Gastrocnemius medialis (tissue), 4 donors: ENCODE measurements at regions not wholly inside any gene's neighbourhood (a gene's known extent, or its start where the extent isn't known, plus 50 kb on each side); places are given as distances from the start of the nearest gene placed in this dataset.
A peak's percentile ranks its signal among the peaks of the same experiment; 100 is the strongest.

Experiments used
- ATAC-seq, 2 donors: fragments of 150-250 bp; one replicate each; pipeline ENCODE4 v1.9.1; 2016
- DNase-seq, 2 donors: peaks; one replicate each; pipeline ENCODE4 v3.0.0-alpha.2; 2019
- H3K27ac ChIP-seq, 4 donors: fragments of 200-600 bp; sonication (generic); 1 replicate in 1 of 4; 2 replicates in 3 of 4; pipeline ENCODE4 v1.5.1; 2016 to 2018; ENCODE audit warnings: mild to moderate bottlenecking in 2 of 4, moderate library complexity in 1 of 4
- H3K27me3 ChIP-seq, 3 donors: fragments of 200-600 bp; sonication (generic) in 2 of 3; 1 replicate in 1 of 3; 2 replicates in 2 of 3; pipeline versions ENCODE4 v1.5.1 to v1.6.0; 2016 to 2019; ENCODE audit warnings: mild to moderate bottlenecking in 1 of 3, moderate library complexity in 1 of 3
- H3K36me3 ChIP-seq, 2 donors: fragments of 200-600 bp; sonication (generic) in 1 of 2; one replicate each; pipeline ENCODE4 v1.5.1; 2017 to 2018
- H3K4me1 ChIP-seq, 2 donors: fragments of 200-600 bp; sonication (generic) in 1 of 2; one replicate each; pipeline ENCODE4 v1.5.1; 2016 to 2017; ENCODE audit warnings: mild to moderate bottlenecking in 2 of 2
- H3K4me3 ChIP-seq, 4 donors: fragments of 200-600 bp; sonication (generic) in 3 of 4; 1 replicate in 1 of 4; 2 replicates in 3 of 4; pipeline ENCODE4 v1.5.1; 2016 to 2019; ENCODE audit warnings: mild to moderate bottlenecking in 2 of 4
- H3K9me3 ChIP-seq, 3 donors: fragments of 200-600 bp; sonication (generic) in 2 of 3; 1 replicate in 1 of 3; 2 replicates in 2 of 3; pipeline ENCODE4 v1.5.1; 2016 to 2019
- POLR2A ChIP-seq, 2 donors: fragments of 450-650 bp; IDR thresholded peaks; one replicate each; pipeline ENCODE4 v1.6.1; 2017; ENCODE audit warnings: antibody characterized with exemption in 2 of 2, mild to moderate bottlenecking in 2 of 2, moderate library complexity in 2 of 2
- in situ Hi-C, 4 donors: fragments of 200-750 bp; cut with MboI; loops; one replicate each; pipeline versions ENCODE4 v1.15.0 to v1.8.0; 2017; ENCODE audit warnings: low sequenced_read_pairs in 4 of 4
- intact Hi-C: fragments of 100-400 bp; cut with DNase I; formaldehyde crosslinking; loops from one replicate; pipeline ENCODE4 v1.15.1; 2023; ENCODE audit warnings: low total_unique reads
- TF ChIP-seq, protein P1 (sequence below), 5 experiments: fragments of 450-650 bp in 3 of 5; fragments of 200-600 bp in 2 of 5; sonication (generic) in 2 of 5; IDR thresholded peaks in 4 of 5; conservative IDR thresholded peaks in 1 of 5; 1 replicate in 4 of 5; 2 replicates in 1 of 5; pipeline ENCODE4 v1.5.1; 2016 to 2019; ENCODE audit warnings: antibody characterized with exemption in 5 of 5, mild to moderate bottlenecking in 3 of 5, moderate library complexity in 3 of 5

DNA sequence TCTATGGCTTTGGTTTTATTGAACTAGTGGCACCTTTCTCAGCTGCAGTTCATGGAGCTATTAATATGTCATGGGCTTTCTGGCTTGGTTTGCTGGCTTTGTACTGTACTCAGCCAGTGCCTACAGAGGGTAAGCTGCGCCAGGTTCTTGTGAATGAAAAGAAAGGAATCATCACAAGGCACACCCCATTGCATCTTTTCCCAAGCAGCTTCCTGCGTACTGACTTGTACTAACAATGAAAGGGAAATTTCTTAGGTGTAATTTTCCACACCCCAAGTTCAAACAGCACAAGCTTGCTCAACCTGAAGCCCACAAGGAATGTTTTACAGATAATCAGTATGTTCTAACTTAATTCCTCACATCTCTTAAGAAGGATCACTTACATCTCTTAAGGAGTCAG lies 78.0 kb upstream of the TNFSF18 start:
- Histone ChIP-seq H3K27me3 (no peaks in the 10 kb centered on the region), H3K4me1 (no peaks in the 10 kb centered on the region), H3K27ac (no peak overlapping the region), H3K4me3 (no peak overlapping the region), H3K36me3 (no peaks in the 10 kb centered on the region), H3K9me3 (no peaks in the 10 kb centered on the region)
- in situ Hi-C loops (no loop called here), intact Hi-C loops (loop anchor here (10.0 kb wide), 1 partner anchor 194 kb away; no protein-coding TSS in a partner anchor)
- TF ChIP-seq POLR2A (IDR thresholded peaks at IDR 0.05): no peak
- TF ChIP-seq, protein P1, sequence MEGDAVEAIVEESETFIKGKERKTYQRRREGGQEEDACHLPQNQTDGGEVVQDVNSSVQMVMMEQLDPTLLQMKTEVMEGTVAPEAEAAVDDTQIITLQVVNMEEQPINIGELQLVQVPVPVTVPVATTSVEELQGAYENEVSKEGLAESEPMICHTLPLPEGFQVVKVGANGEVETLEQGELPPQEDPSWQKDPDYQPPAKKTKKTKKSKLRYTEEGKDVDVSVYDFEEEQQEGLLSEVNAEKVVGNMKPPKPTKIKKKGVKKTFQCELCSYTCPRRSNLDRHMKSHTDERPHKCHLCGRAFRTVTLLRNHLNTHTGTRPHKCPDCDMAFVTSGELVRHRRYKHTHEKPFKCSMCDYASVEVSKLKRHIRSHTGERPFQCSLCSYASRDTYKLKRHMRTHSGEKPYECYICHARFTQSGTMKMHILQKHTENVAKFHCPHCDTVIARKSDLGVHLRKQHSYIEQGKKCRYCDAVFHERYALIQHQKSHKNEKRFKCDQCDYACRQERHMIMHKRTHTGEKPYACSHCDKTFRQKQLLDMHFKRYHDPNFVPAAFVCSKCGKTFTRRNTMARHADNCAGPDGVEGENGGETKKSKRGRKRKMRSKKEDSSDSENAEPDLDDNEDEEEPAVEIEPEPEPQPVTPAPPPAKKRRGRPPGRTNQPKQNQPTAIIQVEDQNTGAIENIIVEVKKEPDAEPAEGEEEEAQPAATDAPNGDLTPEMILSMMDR (IDR thresholded peaks at IDR 0.05 in 4 of 5, conservative IDR thresholded peaks at IDR 0.05 in 1 of 5): no peak
- ATAC-seq (no peak), DNase-seq (no peak)

DNA sequence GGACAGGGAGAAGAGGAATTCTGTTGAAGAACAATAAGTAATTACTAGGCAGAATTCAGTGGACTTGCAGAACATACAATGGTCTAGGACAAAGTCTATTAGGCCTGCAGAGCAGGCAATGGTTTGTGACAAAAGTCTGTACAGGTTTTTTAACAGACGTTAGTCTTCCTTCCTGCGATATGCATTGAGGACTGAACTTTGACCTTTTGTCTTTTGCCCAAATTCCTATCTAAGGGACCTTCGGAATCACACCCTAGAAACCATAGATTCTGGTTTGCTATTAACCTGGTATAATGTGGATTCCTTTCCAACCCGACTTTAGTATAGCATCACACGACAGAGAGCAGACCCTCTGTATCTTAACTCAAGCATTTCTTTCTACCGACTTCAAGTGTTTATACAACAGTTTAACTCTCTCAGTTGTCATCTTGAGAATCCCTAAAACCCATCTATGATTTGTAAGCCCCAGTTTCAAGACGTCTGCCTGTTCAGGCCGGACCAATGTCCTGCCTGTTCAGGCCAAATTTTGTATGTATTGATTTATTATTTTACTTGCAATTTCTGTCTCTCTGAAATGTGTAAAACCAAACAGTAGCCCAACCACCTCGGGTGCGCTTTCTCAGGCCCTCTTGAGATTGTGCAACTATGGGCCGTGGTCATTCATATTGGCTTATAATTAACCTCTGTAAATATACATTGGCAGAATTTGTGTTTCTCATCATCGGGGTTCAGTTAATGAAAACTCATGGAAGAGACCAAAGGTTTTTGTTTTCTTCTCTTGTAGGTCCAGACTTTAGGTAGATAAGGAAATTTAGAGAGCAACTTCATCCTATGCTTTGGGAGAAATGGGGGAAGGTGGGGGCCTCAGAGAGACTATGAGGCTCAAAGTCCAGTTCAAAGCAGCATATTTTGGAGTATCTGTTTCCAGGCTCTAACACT lies 76.9 kb upstream of the TNFSF18 start:
- DNase-seq (no peak), ATAC-seq (no peak)
- no peaks in the 10 kb centered on the region for H3K27me3 ChIP-seq
- no peaks in the 10 kb centered on the region for H3K36me3 ChIP-seq
- no peak for TF ChIP-seq POLR2A (IDR thresholded peaks at IDR 0.05)
- TF ChIP-seq, protein P1 (IDR thresholded peaks at IDR 0.05 in 4 of 5, conservative IDR thresholded peaks at IDR 0.05 in 1 of 5): no peak
- in situ Hi-C loops: no loop called here
- no peak overlapping the region for H3K4me3 ChIP-seq
- intact Hi-C loops: loop anchor here (10.0 kb wide), 1 partner anchor 193 kb away; no protein-coding TSS in a partner anchor
- peaks cover under 1 to 1% of the 10 kb centered on the region in 2 donors for H3K4me1 ChIP-seq
- no peak overlapping the region for H3K27ac ChIP-seq
- no peaks in the 10 kb centered on the region for H3K9me3 ChIP-seq

DNA sequence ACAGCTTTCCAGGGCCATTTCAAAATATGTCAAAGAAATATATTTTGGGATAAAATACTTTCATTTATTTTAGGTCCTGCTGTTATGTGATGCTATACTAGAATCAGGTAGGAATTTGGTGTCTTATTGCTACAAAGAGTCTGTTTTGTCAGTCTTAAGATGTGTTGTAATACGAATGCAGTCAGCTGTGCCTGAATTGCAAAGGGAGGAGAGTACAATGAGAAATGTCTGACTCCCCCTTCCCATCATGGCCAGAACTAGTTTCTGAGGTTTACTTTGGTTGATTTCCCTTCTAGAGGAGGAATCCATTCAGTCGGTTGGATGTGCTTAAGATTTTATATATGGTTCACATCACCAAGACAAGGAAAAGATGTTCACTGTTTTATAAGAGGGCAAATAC lies 75.7 kb upstream of the TNFSF18 start:
- Histone ChIP-seq H3K9me3 (no peaks in the 10 kb centered on the region), H3K27ac (no peak overlapping the region), H3K4me3 (no peak overlapping the region), H3K36me3 (no peaks in the 10 kb centered on the region), H3K4me1 (peaks cover 5 to 11% of the 10 kb centered on the region in 2 donors), H3K27me3 (no peaks in the 10 kb centered on the region)
- intact Hi-C loops: loop anchor here (10.0 kb wide), 1 partner anchor 192 kb away; no protein-coding TSS in a partner anchor
- in situ Hi-C loops: no loop called here
- ATAC-seq (no peak), DNase-seq (no peak)
- TF ChIP-seq, protein P1 (IDR thresholded peaks at IDR 0.05 in 4 of 5, conservative IDR thresholded peaks at IDR 0.05 in 1 of 5): no peak
- no peak for TF ChIP-seq POLR2A (IDR thresholded peaks at IDR 0.05)

DNA sequence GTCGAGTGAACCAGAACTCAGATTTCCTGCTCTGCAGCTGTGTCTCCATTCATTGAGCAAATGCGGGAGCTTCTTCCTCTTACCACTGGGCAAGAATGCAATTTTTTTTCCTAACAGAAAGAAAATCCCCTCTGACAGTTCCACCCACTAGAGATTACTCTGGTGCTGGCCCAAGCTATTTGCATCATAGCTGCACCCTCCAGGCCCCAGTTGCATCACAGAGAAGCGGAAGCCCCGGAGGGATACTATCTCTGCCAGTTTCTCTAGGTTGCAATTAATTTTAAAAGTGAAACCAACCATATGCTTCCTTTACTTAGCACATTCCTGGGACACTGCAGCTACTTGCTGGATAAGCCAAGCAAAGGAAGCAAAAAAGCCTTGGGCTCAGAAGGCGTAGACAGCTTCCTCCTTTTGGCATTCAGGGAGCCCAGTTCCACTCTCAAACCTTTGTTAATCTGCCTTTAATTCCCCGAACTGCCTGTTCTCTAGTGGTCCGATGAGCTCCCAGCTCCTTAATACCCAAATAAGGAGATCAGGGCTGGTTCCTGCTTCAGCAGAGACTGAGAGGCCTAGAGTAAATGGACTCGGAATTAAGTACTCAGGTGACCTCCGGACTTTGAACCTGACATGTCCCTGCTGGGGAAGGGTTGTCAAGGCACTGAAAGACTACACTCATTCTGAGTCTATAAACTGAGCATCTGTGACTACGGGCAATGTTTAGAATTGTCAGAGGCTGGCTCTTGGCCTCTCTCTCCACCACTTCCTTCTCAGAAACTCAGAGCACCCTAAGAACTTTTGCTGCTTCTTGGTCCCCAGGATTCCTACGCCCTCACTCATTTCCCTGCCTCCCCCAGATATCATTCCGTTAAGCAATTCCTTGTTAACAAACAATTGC lies 72.5 kb upstream of the TNFSF18 start:
- no peaks in the 10 kb centered on the region for H3K9me3 ChIP-seq
- DNase-seq (peak; percentile 48 to 58), ATAC-seq (peak; percentile 78 to 83)
- peak overlapping the region; percentile 53 to 77 (median 66) for H3K27ac ChIP-seq
- in situ Hi-C loops (no loop called here), intact Hi-C loops (loop anchor here (10.0 kb wide), 1 partner anchor 188 kb away; no protein-coding TSS in a partner anchor)
- peak overlapping the region; percentile 17 to 49 (median 32) for H3K4me3 ChIP-seq
- no peaks in the 10 kb centered on the region for H3K27me3 ChIP-seq
- no peak for TF ChIP-seq POLR2A (IDR thresholded peaks at IDR 0.05)
- TF ChIP-seq, protein P1 (IDR thresholded peaks at IDR 0.05 in 4 of 5, conservative IDR thresholded peaks at IDR 0.05 in 1 of 5): no peak
- H3K4me1 ChIP-seq: peaks cover 5 to 11% of the 10 kb centered on the region in 2 donors
- H3K36me3 ChIP-seq: no peaks in the 10 kb centered on the region
